GM18511 (cell line): ENCODE measurements at regions not wholly inside any gene's neighbourhood (a gene's known extent, or its start where the extent isn't known, plus 50 kb on each side); places are given as distances from the start of the nearest gene placed in this dataset.

Experiments
- ATAC-seq: cut with Tn5 transposase; IDR thresholded peaks from one replicate; pipeline ENCODE4 v1.9.1; 2021; ENCODE audit warnings: mild to moderate bottlenecking, moderate library complexity; ENCODE audit not compliant: unreplicated experiment

GRCh38 chr5:35367526-35367925 lies 137.2 kb upstream of the PRLR start:
- no peak for ATAC-seq

- ATAC-seq: no peak
Measured at GRCh38 chr5:35365758-35366157, 135.5 kb upstream of the PRLR start.

GRCh38 chr5:35364350-35364749 lies 134.1 kb upstream of the PRLR start:
- no peak for ATAC-seq

GRCh38 chr5:35363387-35363965 lies 133.2 kb upstream of the PRLR start:
- ATAC-seq: no peak

- no peak for ATAC-seq
Measured at GRCh38 chr5:35362772-35363171, 132.5 kb upstream of the PRLR start.

- ATAC-seq: no peak
Measured at GRCh38 chr5:35360671-35361070, 130.4 kb upstream of the PRLR start.

- no peak for ATAC-seq
Measured at GRCh38 chr5:35359859-35360258, 129.6 kb upstream of the PRLR start.

- no peak for ATAC-seq
Measured at GRCh38 chr5:35357973-35358372, 127.7 kb upstream of the PRLR start.

- ATAC-seq: no peak
Measured at GRCh38 chr5:35356725-35357124, 126.4 kb upstream of the PRLR start.

- no peak for ATAC-seq
Measured at GRCh38 chr5:35354751-35355150, 124.5 kb upstream of the PRLR start.

- ATAC-seq: no peak
Measured at GRCh38 chr5:35345222-35345621, 114.9 kb upstream of the PRLR start.

- no peak for ATAC-seq
Measured at GRCh38 chr5:35342664-35343063, 112.4 kb upstream of the PRLR start.

GRCh38 chr5:35341189-35341588 lies 110.9 kb upstream of the PRLR start:
- ATAC-seq: no peak

GRCh38 chr5:35339616-35340100 lies 109.4 kb upstream of the PRLR start:
- no peak for ATAC-seq

- ATAC-seq: no peak
Measured at GRCh38 chr5:35339006-35339405, 108.7 kb upstream of the PRLR start.

GRCh38 chr5:35338157-35338453 lies 107.8 kb upstream of the PRLR start:
- ATAC-seq: no peak

- no peak for ATAC-seq
Measured at GRCh38 chr5:35337340-35338156, 107.3 kb upstream of the PRLR start.

- no peak for ATAC-seq
Measured at GRCh38 chr5:35336230-35336629, 105.9 kb upstream of the PRLR start.

GRCh38 chr5:35335752-35336151 lies 105.5 kb upstream of the PRLR start:
- no peak for ATAC-seq

- no peak for ATAC-seq
Measured at GRCh38 chr5:35333366-35333765, 103.1 kb upstream of the PRLR start.

GRCh38 chr5:35331956-35332950 lies 102.0 kb upstream of the PRLR start:
- ATAC-seq: no peak
